ENCODE measurements at regions not wholly inside any gene's neighbourhood (a gene's known extent, or its start where the extent isn't known, plus 50 kb on each side); places are given as distances from the start of the nearest gene placed in this dataset.

DNA sequence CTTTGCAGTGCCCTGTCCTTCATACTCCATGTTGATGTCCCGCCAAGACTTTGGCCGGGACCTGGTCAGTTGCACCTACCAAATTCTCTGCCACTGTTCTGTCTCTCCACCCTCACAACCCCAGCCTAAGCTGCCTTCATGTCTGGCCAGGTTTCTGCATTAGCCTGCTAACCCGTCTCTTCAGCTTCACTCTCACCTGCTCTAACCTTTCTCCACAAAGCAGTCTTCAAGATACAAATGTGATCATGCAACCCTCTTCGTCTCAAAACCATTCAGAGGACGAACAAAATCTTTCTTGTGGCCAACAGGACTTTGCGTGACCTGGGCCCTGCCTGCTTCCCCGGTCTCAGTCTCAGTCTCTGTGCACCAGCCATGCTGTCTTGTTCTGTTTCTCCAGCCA, 148.2 kb downstream of the WSCD1 start:
- TF ChIP-seq, protein P1, sequence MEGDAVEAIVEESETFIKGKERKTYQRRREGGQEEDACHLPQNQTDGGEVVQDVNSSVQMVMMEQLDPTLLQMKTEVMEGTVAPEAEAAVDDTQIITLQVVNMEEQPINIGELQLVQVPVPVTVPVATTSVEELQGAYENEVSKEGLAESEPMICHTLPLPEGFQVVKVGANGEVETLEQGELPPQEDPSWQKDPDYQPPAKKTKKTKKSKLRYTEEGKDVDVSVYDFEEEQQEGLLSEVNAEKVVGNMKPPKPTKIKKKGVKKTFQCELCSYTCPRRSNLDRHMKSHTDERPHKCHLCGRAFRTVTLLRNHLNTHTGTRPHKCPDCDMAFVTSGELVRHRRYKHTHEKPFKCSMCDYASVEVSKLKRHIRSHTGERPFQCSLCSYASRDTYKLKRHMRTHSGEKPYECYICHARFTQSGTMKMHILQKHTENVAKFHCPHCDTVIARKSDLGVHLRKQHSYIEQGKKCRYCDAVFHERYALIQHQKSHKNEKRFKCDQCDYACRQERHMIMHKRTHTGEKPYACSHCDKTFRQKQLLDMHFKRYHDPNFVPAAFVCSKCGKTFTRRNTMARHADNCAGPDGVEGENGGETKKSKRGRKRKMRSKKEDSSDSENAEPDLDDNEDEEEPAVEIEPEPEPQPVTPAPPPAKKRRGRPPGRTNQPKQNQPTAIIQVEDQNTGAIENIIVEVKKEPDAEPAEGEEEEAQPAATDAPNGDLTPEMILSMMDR (IDR thresholded peaks at IDR 0.05): no peak
- TF ChIP-seq POLR2A (IDR thresholded peaks at IDR 0.05; ENCODE audit: low read depth): no peak

Data from esophagus muscularis mucosa (tissue), 3 donors.